PC-3 (cell line): ENCODE measurements at regions not wholly inside any gene's neighbourhood (a gene's known extent, or its start where the extent isn't known, plus 50 kb on each side); places are given as distances from the start of the nearest gene placed in this dataset.

Experiments
- ATAC-seq: fragments of 200-7000 bp; cut with Tn5 transposase; 2 replicates; pipeline ENCODE4 v1.9.1; 2020; ENCODE audit warnings: mild to moderate bottlenecking, moderate library complexity
- BruUV-seq: library from RNA; stranded (reverse); fragments of 400-500 nt; replicated peaks from 2 replicates; lab custom pipeline; 2021; lab: Mats Ljungman, UMichigan
- CTCF ChIA-PET: fragments of 300-600 bp; sonication (Branson Sonifier 250); formaldehyde crosslinking; loops from one replicate; lab custom pipeline; 2022; ENCODE audit warnings: antibody characterized with exemption; lab: Charles Lee
- POLR2A ChIA-PET: fragments of 300-600 bp; sonication (Branson Sonifier 250); formaldehyde crosslinking; loops from one replicate; lab custom pipeline; 2022; ENCODE audit warnings: antibody characterized with exemption; ENCODE audit not compliant: unreplicated experiment; lab: Charles Lee
- DNase-seq: peaks from one replicate; pipeline ENCODE4 v3.0.0-alpha.2; 2015
- H2AFZ ChIP-seq: fragments of 300-600 bp; sonication (generic); 2 replicates; pipeline ENCODE4 v1.6.0; 2016; ENCODE audit warnings: antibody characterized with exemption, low read length
- H3F3A ChIP-seq: fragments of 300-600 bp; sonication (generic); one replicate; pipeline ENCODE4 v1.6.0; 2017; ENCODE audit warnings: antibody characterized with exemption, low read length, control low read depth, mild to moderate bottlenecking; ENCODE audit not compliant: unreplicated experiment
- H3K27ac ChIP-seq: fragments of 300-600 bp; sonication (generic); 2 replicates; pipeline ENCODE4 v1.5.1; 2016; ENCODE audit warnings: mild to moderate bottlenecking, low read length
- H3K27me3 ChIP-seq: fragments of 300-600 bp; sonication (generic); 2 replicates; pipeline ENCODE4 v1.6.1; 2016; ENCODE audit warnings: low read length, mixed read lengths
- H3K36me3 ChIP-seq: fragments of 300-600 bp; sonication (generic); 2 replicates; pipeline ENCODE4 v1.6.1; 2016; ENCODE audit warnings: low read depth, mixed run types, low read length, mixed read lengths
- H3K4me1 ChIP-seq: fragments of 300-600 bp; sonication (generic); 2 replicates; pipeline ENCODE4 v1.5.1; 2016; ENCODE audit warnings: low read length; ENCODE audit not compliant: insufficient read depth
- H3K4me2 ChIP-seq: fragments of 300-600 bp; sonication (generic); 2 replicates; pipeline ENCODE4 v1.6.0; 2016; ENCODE audit warnings: low read length
- H3K4me3 ChIP-seq: fragments of 300-600 bp; sonication (generic); 2 replicates; pipeline ENCODE4 v1.5.1; 2016; ENCODE audit warnings: mild to moderate bottlenecking, low read length, mixed read lengths
- H3K79me2 ChIP-seq: fragments of 300-600 bp; sonication (generic); 2 replicates; pipeline ENCODE4 v1.6.1; 2017; ENCODE audit warnings: low read length, mixed read lengths
- H3K9ac ChIP-seq: fragments of 300-600 bp; sonication (generic); 2 replicates; pipeline ENCODE4 v1.6.0; 2016; ENCODE audit warnings: mild to moderate bottlenecking, low read length
- H3K9me2 ChIP-seq: fragments of 300-600 bp; sonication (generic); replicated peaks from 2 replicates; pipeline ENCODE4 v1.6.1; 2016; ENCODE audit warnings: mixed run types, low read length, mixed read lengths
- H3K9me3 ChIP-seq: fragments of 300-600 bp; sonication (generic); 2 replicates; pipeline ENCODE4 v1.6.1; 2016; ENCODE audit warnings: low read length, mixed read lengths
- H4K20me1 ChIP-seq: fragments of 300-600 bp; sonication (generic); 2 replicates; pipeline ENCODE4 v1.6.1; 2016; ENCODE audit warnings: low read length, mixed read lengths
- EZH2 ChIP-seq: fragments of 300-600 bp; sonication (generic); IDR thresholded peaks from one replicate; pipeline ENCODE4 v1.6.1; 2017; ENCODE audit warnings: antibody characterized with exemption, mild to moderate bottlenecking, low read length; ENCODE audit not compliant: unreplicated experiment
- EZH2phosphoT487 ChIP-seq: fragments of 300-600 bp; sonication (generic); IDR thresholded peaks from 2 replicates; pipeline ENCODE4 v1.6.1; 2018; ENCODE audit warnings: mild to moderate bottlenecking, antibody characterized with exemption, low read length, borderline replicate concordance
- intact Hi-C: fragments of 100-400 bp; cut with micrococcal nuclease; formaldehyde crosslinking; loops from 2 replicates; pipeline ENCODE4 v1.9.0; 2023
- TF ChIP-seq, protein P1 (sequence below): fragments of 300-600 bp; sonication (generic); conservative IDR thresholded peaks from 2 replicates; pipeline ENCODE4 v1.5.1; 2017; ENCODE audit warnings: antibody characterized with exemption, low read depth, mild to moderate bottlenecking, low read length

DNA sequence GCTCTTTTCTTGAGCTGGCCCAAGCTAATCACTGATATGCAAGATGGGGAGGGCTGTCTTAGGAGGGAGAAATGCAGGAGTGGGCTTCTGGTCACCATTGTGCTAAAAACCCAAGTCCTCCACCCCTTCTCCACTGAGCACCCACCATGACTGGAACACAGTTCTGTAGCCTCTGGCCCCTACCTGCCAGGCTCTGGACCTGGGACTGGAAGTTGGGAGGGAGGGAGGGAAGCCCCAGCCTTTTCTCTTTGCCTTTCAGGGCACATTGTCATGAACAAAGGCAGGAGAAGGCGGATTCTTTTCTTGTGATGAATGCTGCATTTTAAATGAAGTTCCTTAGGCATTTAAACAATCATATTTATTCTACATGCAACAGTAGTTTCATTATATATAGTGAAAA, 559.1 kb upstream of the TRPC7 start:
- Histone ChIP-seq H3K79me2 (no peaks in the 10 kb centered on the region), H3K9ac (no peak overlapping the region), H4K20me1 (no peaks in the 10 kb centered on the region), H3K27ac (no peak overlapping the region), H3K9me3 (no peaks in the 10 kb centered on the region), H3K36me3 (no peaks in the 10 kb centered on the region), H3K4me3 (no peak overlapping the region), H2AFZ (no peak overlapping the region), H3K27me3 (no peaks in the 10 kb centered on the region), H3K9me2 (no peaks in the 10 kb centered on the region), H3K4me2 (no peak overlapping the region), H3F3A (no peaks in the 10 kb centered on the region), H3K4me1 (peaks cover 11% of the 10 kb centered on the region)
- CTCF ChIA-PET, result no interaction called here
- intact Hi-C loops, result no loop called here
- POLR2A ChIA-PET, result no interaction called here
- DNase-seq (no peak), ATAC-seq (no peak)
- no TSS peak for BruUV-seq
- TF ChIP-seq EZH2phosphoT487, result no peak
- TF ChIP-seq EZH2, result no peak
- TF ChIP-seq, protein P1, sequence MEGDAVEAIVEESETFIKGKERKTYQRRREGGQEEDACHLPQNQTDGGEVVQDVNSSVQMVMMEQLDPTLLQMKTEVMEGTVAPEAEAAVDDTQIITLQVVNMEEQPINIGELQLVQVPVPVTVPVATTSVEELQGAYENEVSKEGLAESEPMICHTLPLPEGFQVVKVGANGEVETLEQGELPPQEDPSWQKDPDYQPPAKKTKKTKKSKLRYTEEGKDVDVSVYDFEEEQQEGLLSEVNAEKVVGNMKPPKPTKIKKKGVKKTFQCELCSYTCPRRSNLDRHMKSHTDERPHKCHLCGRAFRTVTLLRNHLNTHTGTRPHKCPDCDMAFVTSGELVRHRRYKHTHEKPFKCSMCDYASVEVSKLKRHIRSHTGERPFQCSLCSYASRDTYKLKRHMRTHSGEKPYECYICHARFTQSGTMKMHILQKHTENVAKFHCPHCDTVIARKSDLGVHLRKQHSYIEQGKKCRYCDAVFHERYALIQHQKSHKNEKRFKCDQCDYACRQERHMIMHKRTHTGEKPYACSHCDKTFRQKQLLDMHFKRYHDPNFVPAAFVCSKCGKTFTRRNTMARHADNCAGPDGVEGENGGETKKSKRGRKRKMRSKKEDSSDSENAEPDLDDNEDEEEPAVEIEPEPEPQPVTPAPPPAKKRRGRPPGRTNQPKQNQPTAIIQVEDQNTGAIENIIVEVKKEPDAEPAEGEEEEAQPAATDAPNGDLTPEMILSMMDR, result no peak

DNA sequence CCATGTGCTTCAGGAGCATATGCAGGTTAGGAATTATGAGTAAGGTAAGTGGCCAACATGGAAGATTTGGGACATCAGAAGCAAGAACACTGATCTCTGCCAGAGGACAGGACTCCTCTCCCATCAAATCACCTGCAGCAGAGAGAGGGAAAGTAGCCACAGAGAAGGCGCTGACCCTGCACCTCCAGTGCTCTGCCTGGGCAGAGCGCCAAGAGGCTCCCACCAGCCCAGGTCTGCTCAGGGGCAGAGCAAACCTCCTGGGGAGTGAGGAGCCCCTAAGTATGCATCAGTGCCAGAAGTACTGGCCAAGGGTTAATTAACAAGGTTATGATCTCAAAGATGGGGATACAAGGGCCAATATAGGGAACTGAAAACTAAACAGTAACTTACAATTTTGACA, 545.3 kb upstream of the TRPC7 start:
- no peak overlapping the region for H2AFZ ChIP-seq
- H3F3A ChIP-seq, result no peaks in the 10 kb centered on the region
- POLR2A ChIA-PET, result no interaction called here
- TF ChIP-seq EZH2, result no peak
- no peak for TF ChIP-seq EZH2phosphoT487
- TF ChIP-seq, protein P1, result no peak
- DNase-seq (no peak), ATAC-seq (no peak)
- H3K9me3 ChIP-seq, result no peaks in the 10 kb centered on the region
- H3K9me2 ChIP-seq, result no peaks in the 10 kb centered on the region
- H3K4me3 ChIP-seq, result no peak overlapping the region
- H3K27me3 ChIP-seq, result no peaks in the 10 kb centered on the region
- H3K36me3 ChIP-seq, result no peaks in the 10 kb centered on the region
- no peak overlapping the region for H3K9ac ChIP-seq
- H3K4me1 ChIP-seq, result peaks cover 15% of the 10 kb centered on the region
- intact Hi-C loops, result no loop called here
- no peak overlapping the region for H3K27ac ChIP-seq
- H3K4me2 ChIP-seq, result no peak overlapping the region
- no peaks in the 10 kb centered on the region for H3K79me2 ChIP-seq
- no TSS peak for BruUV-seq
- CTCF ChIA-PET, result no interaction called here
- no peaks in the 10 kb centered on the region for H4K20me1 ChIP-seq

DNA sequence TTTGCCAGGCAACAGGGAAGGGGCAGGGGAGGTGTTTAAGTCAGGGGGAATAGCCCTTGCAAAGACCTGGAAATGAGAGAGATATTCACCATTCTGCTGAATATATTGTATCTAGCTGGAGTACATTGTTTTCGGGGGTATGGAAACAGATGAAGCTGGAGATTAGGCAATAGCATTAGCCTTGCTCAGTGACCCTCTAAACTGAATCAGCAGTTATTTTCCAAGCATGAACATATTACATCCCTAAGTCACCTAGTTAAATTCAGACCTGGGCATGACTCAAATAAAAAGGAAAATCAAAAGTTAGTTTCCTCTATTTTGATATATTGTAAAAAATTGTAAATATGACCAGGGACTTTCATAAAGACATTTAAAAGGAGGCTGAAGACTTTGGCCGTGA, 544.6 kb upstream of the TRPC7 start:
- CTCF ChIA-PET, result no interaction called here

More for the DNA sequence above, 544.6 kb upstream of the TRPC7 start:
- no peaks in the 10 kb centered on the region for H3F3A ChIP-seq
- H3K4me3 ChIP-seq, result no peak overlapping the region
- no TSS peak for BruUV-seq
- no peak for DNase-seq
- H3K36me3 ChIP-seq, result no peaks in the 10 kb centered on the region
- no peaks in the 10 kb centered on the region for H3K9me3 ChIP-seq
- TF ChIP-seq, protein P1, result no peak
- TF ChIP-seq EZH2 (no peak), EZH2phosphoT487 (no peak)
- intact Hi-C loops, result no loop called here
- H2AFZ ChIP-seq, result no peak overlapping the region
- no peaks in the 10 kb centered on the region for H3K27me3 ChIP-seq
- H3K9me2 ChIP-seq, result no peaks in the 10 kb centered on the region
- no peak for ATAC-seq
- H3K79me2 ChIP-seq, result no peaks in the 10 kb centered on the region
- H3K4me2 ChIP-seq, result no peak overlapping the region
- H3K27ac ChIP-seq, result no peak overlapping the region
- H3K9ac ChIP-seq, result no peak overlapping the region
- no peaks in the 10 kb centered on the region for H4K20me1 ChIP-seq
- H3K4me1 ChIP-seq, result peaks cover 20% of the 10 kb centered on the region
- POLR2A ChIA-PET, result interaction anchor here (0.7 kb wide), 1 partner anchor 47 kb away, joined by 3 read pairs; no protein-coding TSS in a partner anchor
